ENCODE measurements at regions not wholly inside any gene's neighbourhood (a gene's known extent, or its start where the extent isn't known, plus 50 kb on each side); places are given as distances from the start of the nearest gene placed in this dataset.

- ATAC-seq = peak; percentile 73
Measured at GRCh38 chr1:68378296-68379084, 71.3 kb downstream of the RPE65 start.

GRCh38 chr1:68377098-68377497 lies 72.7 kb downstream of the RPE65 start:
- no peak for ATAC-seq

DNA sequence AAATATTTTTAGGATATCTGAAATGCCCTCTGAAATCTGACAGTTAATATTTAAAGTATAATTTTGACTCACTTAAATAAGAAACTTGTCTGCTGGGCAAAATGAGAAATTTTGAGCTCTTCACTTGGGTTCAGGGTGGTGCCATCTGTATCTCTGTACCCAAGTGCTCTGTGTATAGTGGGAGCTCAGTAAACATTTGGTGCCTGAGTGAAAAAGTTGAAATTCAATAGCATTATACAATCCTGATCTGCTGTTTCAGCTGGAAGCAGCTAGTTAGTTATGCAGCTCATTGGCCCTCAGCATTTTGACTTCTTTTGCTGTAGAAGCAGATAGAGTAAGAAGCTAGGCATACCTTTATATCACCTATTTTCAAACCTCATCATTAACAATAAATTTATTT lies 73.3 kb downstream of the RPE65 start:
- no peak for ATAC-seq

- no peak for ATAC-seq
Measured at GRCh38 chr1:68375919-68376318, 73.8 kb downstream of the RPE65 start.

DNA sequence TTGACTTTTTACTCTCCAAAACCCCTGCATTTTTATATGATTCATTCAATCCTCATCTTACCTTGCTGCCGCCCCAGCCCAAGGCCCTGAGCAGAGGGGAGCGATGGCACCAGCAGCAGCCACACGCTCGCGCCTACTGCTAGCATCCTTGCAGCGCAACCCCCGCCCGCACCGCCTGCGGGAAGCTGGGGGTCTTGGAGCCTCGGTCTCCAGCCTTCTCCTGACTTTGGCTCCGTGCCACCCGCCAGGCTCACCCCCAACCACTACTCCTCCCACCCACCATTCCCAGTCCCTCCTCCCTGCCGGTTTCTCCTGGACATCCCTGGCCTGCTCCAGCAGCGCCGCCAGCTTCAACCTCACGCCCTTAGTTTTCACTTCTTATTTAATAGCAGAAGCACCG lies 76.6 kb downstream of the RPE65 start:
- no peak for ATAC-seq

GRCh38 chr1:68372487-68372886 lies 77.3 kb downstream of the RPE65 start:
- ATAC-seq = no peak

- ATAC-seq = no peak
Measured at GRCh38 chr1:68370101-68370915, 79.4 kb downstream of the RPE65 start.

GRCh38 chr1:68366572-68366971 lies 83.2 kb downstream of the RPE65 start:
- ATAC-seq = no peak

- ATAC-seq = no peak
Measured at GRCh38 chr1:68365709-68366382, 83.9 kb downstream of the RPE65 start.

- ATAC-seq = peak; percentile 32
Measured at GRCh38 chr1:68363339-68363738, 86.4 kb downstream of the RPE65 start.

DNA sequence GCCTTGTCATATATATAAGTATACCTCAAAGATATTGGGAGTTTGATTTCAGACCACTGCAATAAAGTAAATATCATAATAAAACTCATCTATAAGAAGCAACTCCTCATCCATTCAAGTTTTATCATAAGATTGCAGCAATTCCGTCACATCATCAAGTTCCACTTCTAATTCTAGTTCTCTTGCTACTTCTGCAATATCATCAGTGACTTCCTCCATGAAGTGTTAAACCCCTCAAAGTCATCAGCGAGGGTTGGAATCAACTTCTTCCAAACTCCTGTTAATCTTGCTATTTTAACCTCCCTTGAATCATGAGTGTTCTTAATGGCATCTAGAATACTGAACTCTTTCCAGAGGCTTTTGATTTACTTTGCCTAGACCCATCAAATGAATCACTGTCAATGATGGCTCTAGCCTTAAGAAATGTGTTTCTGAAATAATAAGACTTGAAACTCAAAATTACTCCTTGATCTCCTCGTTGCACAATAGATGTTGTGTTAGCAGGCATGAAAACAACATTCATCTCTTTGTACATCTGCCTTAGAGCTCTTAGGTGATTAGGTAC lies 88.3 kb downstream of the RPE65 start:
- peak; percentile 55 for ATAC-seq

DNA sequence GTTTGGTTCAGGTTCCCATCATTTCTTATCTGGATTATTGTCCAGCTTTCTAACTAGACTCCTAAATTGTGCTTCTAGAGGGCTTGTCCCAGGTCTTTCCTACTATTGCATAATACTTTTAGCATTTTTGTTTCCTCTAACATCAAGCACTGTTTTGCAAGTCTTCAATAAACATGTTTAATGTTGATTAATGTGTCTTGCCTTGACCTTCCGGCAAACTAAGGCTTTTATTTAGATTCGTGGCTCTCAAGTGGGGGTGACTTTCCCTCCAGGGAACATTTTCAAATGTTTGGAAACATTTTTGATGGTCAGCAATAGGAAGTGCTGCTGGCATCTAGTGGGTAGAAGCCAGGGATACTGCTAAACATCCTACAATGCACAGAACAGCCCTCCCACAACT lies 90.7 kb downstream of the RPE65 start:
- ATAC-seq = no peak

DNA sequence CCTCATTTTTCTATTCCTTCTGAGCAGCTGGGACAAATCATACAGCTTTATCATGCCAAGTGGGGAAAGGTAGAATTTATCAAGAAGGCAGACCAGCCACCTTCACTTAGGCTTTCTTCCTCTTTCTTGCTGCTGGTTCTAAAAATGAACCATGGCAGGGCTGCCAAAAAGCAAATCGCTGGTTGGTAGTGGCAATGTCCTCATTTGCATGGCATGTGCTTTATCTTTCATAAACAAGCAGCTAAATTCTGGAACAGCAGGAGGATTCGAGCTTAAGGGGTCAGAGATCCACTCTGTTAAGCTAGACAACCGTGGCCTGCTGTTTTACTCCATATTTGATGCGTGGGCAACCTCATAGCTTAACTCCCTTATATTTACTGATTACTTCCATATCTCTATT lies 91.3 kb downstream of the RPE65 start:
- ATAC-seq = no peak

DNA sequence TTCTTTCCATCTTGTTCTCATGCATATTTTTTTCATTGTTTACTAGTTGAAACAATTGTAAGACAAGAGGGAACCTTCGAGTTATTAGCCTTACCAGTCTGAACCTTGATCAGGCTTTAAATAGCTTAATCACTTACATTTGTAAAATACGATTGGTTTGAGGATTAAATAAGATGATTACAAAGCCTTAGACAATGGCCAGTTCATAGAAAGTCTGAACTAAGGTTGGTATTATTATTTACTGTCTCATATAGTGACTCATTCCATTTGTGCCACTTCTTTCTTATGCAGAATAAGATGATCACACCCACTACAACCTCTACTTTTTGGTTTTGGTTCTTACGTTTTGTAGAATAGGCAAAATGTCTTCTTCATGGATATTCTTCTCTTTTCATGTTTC lies 94.1 kb downstream of the RPE65 start:
- peak; percentile 78 for ATAC-seq

GRCh38 chr1:68352202-68352601 lies 97.6 kb downstream of the RPE65 start:
- no peak for ATAC-seq

- no peak for ATAC-seq
Measured at GRCh38 chr1:68347415-68347814, 102.3 kb downstream of the RPE65 start.

DNA sequence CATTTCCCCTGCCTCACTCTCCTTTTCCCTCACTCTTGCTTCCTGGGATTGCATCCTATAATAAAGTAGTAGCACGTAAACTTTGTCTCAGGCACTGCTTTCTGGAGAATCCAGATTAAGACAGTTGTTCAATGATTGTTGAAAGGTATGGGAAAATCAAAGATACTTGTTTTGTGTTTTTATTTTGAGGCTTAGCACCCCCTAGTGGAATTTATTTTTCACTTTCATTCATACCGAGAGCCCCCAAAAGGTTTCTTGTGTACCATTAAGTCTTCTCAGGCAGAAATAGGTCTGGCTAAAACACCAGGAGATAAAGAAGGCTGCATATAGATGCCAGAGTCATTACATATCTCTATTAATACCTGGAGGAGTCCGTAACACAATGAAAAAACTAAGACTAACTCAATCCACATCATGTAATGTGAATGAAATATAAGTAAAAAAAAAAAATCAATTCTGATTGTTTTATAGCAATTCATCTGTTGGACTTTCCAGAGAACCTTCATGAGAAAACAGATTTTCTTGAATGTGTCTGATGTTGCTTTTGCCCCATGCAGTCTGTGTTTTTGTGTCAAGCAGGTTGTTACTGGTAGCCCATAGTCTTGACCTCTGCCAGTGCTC lies 103.5 kb downstream of the RPE65 start:
- ATAC-seq = no peak

- peak; percentile 38 for ATAC-seq
Measured at GRCh38 chr1:68344208-68344607, 105.5 kb downstream of the RPE65 start.

DNA sequence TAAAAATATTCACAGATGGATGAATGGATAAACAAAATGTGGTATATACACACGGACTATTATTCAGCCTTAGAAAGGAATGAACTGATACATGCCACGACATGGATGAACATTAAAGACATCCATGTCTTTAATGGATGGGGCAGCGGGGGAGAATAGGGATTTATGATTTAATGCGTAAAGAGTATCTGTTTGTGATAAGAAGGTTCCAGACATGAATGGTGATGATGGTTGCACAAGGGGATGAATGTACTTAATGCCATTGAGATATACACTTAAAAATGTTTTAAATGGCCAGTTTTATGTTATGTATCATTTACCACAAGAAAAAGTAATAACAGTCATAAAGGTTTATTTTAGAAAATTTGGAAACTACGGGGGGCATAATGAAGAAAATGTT lies 108.6 kb upstream of the WLS start:
- no peak for ATAC-seq

GRCh38 chr1:68339505-68339904 lies 107.2 kb upstream of the WLS start:
- ATAC-seq = no peak

DNA sequence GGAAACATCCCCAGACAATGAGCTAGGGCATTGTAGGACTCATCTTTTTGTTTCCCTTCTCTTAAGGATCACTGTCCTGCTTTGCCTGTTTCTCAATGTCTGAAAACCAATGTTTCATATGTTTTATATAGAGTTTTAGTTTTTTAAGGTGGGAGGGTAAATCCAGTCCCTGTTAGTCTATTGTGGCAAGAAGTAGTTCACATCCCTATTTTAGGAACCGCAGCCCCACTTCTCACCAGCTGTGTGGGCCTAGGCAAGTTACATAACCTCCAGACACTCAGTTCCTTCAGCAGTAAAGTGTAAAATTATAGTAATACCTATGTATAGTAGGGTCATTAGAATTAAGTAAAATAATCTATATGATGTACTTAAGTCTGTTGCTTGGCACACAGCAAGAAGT lies 105.8 kb upstream of the WLS start:
- no peak for ATAC-seq

DNA sequence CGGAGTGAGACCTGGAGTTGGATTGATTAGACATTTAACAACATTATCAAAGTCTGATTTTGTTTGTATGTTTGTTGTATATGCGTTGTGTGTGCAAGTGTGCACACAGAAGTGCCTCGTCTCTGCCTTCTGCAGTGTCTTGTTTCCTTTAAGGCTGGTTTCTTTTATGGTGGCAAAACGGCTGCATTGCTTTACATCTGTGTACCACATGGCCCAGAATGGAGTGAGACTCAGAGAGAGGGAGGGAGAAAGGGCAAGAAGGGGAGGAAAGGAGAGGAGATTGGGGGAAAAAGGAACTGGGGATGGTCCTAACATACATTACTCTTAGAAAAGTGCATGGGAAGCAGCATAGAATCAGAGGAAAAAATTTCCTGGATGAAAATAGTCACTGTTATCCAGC lies 99.7 kb upstream of the WLS start:
- ATAC-seq = no peak

All from esophagus mucosa (tissue), 1 donor.